GF-D8 (cell line): ENCODE measurements at regions not wholly inside any gene's neighbourhood (a gene's known extent, or its start where the extent isn't known, plus 50 kb on each side); places are given as distances from the start of the nearest gene placed in this dataset.

Experiments
- DNase-seq: peaks from one replicate; lab custom pipeline; 2025; lab: John Stamatoyannopoulos, UW

- no peak for DNase-seq
These were observed 223.0 kb downstream of the AHR start for GRCh38 chr7:17521437-17521836.

GRCh38 chr7:17523813-17524739, 225.6 kb downstream of the AHR start:
- no peak for DNase-seq

- no peak for DNase-seq
These were observed 226.3 kb downstream of the AHR start for GRCh38 chr7:17524746-17525145.

GRCh38 chr7:17526621-17527020, 228.2 kb downstream of the AHR start:
- no peak for DNase-seq

GRCh38 chr7:17528636-17529035, 230.2 kb downstream of the AHR start:
- DNase-seq = no peak

- no peak for DNase-seq
These were observed 231.8 kb downstream of the AHR start for GRCh38 chr7:17530244-17530643.

- no peak for DNase-seq
These were observed 232.4 kb downstream of the AHR start for GRCh38 chr7:17530741-17531421.

GRCh38 chr7:17532861-17533404, 234.5 kb downstream of the AHR start:
- no peak for DNase-seq

GRCh38 chr7:17534348-17534747, 235.9 kb downstream of the AHR start:
- no peak for DNase-seq

GRCh38 chr7:17535776-17536175, 237.3 kb downstream of the AHR start:
- no peak for DNase-seq

GRCh38 chr7:17544401-17544800, 245.9 kb downstream of the AHR start:
- no peak for DNase-seq

- no peak for DNase-seq
These were observed 246.9 kb downstream of the AHR start for GRCh38 chr7:17545348-17545747.

GRCh38 chr7:17546189-17546588, 247.7 kb downstream of the AHR start:
- DNase-seq = no peak

- DNase-seq = no peak
These were observed 248.1 kb downstream of the AHR start for GRCh38 chr7:17546592-17546991.

- DNase-seq = no peak
These were observed 249.7 kb downstream of the AHR start for GRCh38 chr7:17548014-17548653.

- DNase-seq = no peak
These were observed 251.0 kb downstream of the AHR start for GRCh38 chr7:17549406-17549805.

GRCh38 chr7:17552373-17552772, 253.9 kb downstream of the AHR start:
- no peak for DNase-seq

- no peak for DNase-seq
These were observed 254.5 kb downstream of the AHR start for GRCh38 chr7:17552952-17553351.

- no peak for DNase-seq
These were observed 256.0 kb downstream of the AHR start for GRCh38 chr7:17554341-17555015.

GRCh38 chr7:17556247-17556956, 257.9 kb downstream of the AHR start:
- DNase-seq = no peak

- no peak for DNase-seq
These were observed 258.8 kb downstream of the AHR start for GRCh38 chr7:17557251-17557671.
